Tibial nerve (tissue), 4 donors: ENCODE measurements at regions not wholly inside any gene's neighbourhood (a gene's known extent, or its start where the extent isn't known, plus 50 kb on each side); places are given as distances from the start of the nearest gene placed in this dataset.

Experiments
- EP300 ChIP-seq, 2 donors: sonication (generic); formaldehyde crosslinking; IDR thresholded peaks; one replicate each; pipeline ENCODE4 v1.6.1; 2017; ENCODE audit warnings: antibody characterized with exemption in 2 of 2, mild to moderate bottlenecking in 1 of 2
- POLR2A ChIP-seq, 2 donors: fragments of 450-650 bp; IDR thresholded peaks; one replicate each; pipeline ENCODE4 v1.6.1; 2017; ENCODE audit warnings: antibody characterized with exemption in 2 of 2, mild to moderate bottlenecking in 2 of 2, moderate library complexity in 2 of 2
- TF ChIP-seq, protein P1 (sequence below), 5 experiments: fragments of 200-600 bp in 3 of 5; fragments of 450-650 bp in 2 of 5; sonication (generic) in 3 of 5; IDR thresholded peaks; one replicate each; pipeline ENCODE4 v1.5.1; 2016 to 2019; ENCODE audit warnings: antibody characterized with exemption in 5 of 5, mild to moderate bottlenecking in 3 of 5, moderate library complexity in 2 of 5

DNA sequence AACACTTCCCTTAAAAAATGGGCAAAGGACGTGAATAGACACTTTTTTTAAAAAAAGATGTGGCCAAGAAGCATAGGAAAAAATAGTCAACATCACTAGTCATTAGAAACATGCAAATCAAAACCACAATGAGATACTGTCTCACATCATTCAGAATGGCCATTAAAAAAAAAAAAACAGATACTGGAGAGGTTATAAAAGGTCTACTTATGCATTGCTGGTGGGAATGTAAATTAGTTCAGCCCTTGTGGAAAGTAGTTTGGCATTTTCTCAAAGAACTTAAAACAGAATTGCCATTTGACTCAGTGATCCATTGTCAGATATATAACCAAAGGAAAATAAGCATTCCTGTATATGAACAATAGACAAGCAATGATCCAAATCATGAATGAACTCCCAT is 352.8 kb upstream of the EPHA5 start:
- no peak for TF ChIP-seq POLR2A (IDR thresholded peaks at IDR 0.05)
- TF ChIP-seq, protein P1, sequence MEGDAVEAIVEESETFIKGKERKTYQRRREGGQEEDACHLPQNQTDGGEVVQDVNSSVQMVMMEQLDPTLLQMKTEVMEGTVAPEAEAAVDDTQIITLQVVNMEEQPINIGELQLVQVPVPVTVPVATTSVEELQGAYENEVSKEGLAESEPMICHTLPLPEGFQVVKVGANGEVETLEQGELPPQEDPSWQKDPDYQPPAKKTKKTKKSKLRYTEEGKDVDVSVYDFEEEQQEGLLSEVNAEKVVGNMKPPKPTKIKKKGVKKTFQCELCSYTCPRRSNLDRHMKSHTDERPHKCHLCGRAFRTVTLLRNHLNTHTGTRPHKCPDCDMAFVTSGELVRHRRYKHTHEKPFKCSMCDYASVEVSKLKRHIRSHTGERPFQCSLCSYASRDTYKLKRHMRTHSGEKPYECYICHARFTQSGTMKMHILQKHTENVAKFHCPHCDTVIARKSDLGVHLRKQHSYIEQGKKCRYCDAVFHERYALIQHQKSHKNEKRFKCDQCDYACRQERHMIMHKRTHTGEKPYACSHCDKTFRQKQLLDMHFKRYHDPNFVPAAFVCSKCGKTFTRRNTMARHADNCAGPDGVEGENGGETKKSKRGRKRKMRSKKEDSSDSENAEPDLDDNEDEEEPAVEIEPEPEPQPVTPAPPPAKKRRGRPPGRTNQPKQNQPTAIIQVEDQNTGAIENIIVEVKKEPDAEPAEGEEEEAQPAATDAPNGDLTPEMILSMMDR (IDR thresholded peaks at IDR 0.05), result no peak
- TF ChIP-seq EP300 (IDR thresholded peaks at IDR 0.05), result no peak
